HG02943 (cell line): ENCODE measurements at regions not wholly inside any gene's neighbourhood (a gene's known extent, or its start where the extent isn't known, plus 50 kb on each side); places are given as distances from the start of the nearest gene placed in this dataset.

Source experiments
- ATAC-seq: cut with Tn5 transposase; IDR thresholded peaks from one replicate; pipeline ENCODE4 v1.9.1; 2021; ENCODE audit warnings: mild to moderate bottlenecking, low read depth, moderate library complexity; ENCODE audit not compliant: unreplicated experiment

DNA sequence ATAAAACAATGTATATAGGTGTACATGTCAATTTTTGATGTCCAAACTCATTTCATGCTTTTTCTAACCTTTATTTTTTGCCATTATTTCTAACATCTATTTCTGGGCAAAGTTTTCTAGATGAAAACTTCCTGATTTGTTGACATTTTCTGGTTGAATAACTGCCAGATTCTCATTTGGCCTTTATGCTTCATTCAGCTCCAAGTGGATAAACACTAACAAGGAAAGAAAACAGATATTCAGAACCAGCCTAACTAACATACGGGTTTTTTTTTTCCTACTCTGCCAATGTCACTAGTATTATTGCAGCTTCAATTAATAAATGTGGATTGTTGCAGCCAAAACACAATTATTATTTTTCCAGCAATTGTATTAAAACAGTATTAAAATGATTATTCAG lies 50.9 kb upstream of the RAP1GDS1 start:
- ATAC-seq: no peak

GRCh38 chr4:98209111-98209510 lies 52.1 kb upstream of the RAP1GDS1 start:
- ATAC-seq: no peak

GRCh38 chr4:98204236-98204553 lies 57.0 kb upstream of the RAP1GDS1 start:
- ATAC-seq: peak; percentile 63

- ATAC-seq: peak; percentile 85
Observed at GRCh38 chr4:98203332-98204235, 57.6 kb upstream of the RAP1GDS1 start.

DNA sequence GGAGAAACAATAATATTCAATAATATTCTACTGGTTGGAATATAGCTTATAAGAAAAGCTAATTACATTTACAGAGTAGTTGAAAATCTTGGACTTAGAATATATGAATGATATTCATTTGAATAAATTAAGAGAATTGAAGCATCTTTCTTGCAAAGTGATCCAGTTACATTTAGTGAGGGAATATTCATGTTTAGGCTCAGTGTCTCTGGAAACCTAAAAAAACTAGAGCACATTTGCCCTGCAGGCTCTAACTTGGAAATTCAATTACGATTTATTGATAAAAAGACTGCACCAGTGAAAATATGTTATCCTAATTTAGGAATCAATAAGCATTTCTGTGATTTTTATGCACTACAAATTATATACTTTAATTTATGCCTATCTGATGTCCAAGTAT lies 58.3 kb upstream of the RAP1GDS1 start:
- ATAC-seq: no peak

DNA sequence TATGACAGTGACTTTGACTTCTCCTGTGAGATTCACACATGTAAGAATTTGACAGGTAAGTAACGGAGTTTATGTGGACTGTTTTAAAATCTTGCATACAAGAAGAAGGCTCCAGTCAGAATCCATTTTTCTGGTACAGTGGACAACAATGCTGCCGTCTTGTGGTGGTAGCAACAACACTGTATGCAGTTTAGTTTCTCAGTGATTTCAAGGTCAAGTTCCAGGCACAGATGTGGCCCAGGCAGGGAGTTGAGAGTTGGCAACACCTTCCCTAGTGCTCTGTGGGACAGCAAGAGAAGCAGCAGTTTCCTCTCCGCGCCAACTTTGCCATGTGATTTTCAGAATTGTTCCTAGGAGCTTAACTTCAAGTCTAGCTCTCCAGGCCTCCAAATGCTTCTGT lies 56.0 kb upstream of the STPG2 start:
- ATAC-seq: no peak

DNA sequence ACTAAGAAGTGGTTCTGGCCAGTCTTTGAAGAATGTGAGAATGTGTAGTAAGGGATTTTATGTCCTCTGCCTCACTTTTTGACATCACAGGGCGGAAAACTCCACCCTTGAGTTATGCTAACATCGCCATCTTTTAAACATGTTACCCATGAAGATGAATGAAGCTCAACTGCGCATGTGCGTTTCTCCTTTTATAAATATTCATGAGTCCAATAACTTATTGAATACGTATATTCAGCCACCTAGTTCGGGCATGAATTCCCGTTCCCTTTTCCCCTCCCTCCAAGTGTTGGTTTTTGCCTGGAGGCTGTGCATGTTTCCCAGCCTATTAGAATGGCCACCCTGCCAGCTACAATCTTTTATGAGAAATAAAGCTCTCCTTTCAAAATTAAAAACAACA lies 51.7 kb upstream of the STPG2 start:
- no peak for ATAC-seq

- no peak for ATAC-seq
Observed at GRCh38 chr4:98193459-98194105, 50.3 kb upstream of the STPG2 start.
